ENCODE measurements at regions not wholly inside any gene's neighbourhood (a gene's known extent, or its start where the extent isn't known, plus 50 kb on each side); places are given as distances from the start of the nearest gene placed in this dataset.

DNA sequence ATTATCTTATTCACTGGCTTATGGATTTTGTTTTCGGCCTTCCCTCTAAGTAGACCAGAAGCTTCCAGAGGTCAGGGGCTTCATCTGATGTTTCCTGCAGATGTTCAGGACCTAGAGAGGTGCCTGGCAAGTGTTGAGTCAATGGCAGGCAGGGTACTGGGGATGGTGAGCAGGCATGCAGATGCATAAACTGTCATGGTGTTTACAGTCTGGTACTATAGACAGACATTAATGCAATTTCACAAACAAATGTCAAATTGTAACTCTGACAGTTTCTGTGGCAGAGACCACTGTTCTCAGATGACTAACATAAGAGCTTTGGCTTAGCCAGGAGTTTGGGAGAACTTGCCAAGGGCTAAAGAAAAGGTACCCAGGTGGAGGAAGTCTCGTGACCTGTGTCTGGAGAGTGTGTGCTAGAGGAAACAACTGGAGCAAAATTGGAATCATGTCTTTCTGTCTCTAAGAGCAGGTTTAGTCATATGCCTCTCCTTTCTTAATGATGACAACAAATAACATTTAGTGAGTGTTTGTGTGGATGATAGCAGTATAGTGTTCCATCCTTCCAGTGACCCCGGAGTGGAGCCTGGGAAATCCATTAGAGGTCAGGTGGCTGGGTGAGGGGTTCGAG, 53.7 kb upstream of the TRAK1 start:
- no peak for DNase-seq

GRCh38 chr3:42036483-42036823, 54.7 kb upstream of the TRAK1 start:
- no peak for DNase-seq

GRCh38 chr3:42035816-42036482, 55.2 kb upstream of the TRAK1 start:
- no peak for DNase-seq

- no peak for DNase-seq
Observed at GRCh38 chr3:42035007-42035406, 56.1 kb upstream of the TRAK1 start.

DNA sequence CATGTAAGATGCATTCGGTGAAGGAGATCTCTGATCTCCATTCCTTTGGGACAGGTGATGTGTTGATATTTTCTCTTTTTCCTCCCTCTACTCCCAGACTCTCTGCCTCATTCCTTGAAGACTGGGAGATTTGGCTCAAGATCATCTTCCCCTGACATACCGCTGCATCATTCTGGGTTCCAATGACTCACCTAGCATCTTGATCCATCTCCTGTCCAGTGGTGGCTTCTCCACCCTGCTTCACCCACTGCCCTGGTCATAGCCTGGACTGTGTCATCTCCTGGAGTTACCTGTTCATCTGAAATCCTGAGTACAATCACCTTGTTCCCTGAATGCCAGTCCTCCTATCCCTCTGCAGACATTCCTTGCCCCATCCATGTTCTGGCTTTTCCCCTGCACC, 57.4 kb upstream of the TRAK1 start:
- no peak for DNase-seq

- no peak for DNase-seq
Observed at GRCh38 chr3:42032693-42033349, 58.3 kb upstream of the TRAK1 start.

DNA sequence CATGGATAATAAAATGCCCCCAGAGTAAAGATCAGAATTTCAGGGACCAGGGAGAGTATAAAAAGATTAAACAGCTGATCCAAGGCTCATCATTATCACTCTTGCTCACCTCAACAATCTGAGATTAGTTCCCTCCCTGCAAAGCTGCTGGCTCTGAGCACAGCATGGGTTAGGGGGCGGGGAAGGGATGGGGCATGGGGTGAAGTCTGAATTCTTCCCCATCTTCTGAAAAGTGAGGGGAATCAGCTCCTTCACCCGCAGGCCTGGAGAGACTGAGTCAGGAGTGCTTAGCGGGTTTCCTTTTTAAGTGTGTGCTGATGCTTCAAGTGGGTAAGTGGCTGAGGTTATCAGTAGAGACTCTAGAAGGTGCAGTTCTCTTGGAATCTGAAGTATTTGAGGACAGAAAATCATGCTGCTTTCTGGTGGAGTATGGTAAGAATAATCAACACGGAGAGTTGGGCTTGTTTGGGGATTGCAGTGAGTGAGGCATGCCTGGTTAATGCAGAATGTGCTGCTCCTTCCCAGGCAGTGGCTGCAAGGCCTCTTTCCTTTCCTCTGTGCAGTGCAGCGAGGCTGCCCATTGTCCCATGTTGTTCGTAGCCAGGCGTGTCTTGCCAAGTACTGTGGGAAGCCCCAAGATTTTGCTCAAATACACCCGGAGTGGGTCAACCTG, 59.2 kb upstream of the TRAK1 start:
- DNase-seq = no peak

DNA sequence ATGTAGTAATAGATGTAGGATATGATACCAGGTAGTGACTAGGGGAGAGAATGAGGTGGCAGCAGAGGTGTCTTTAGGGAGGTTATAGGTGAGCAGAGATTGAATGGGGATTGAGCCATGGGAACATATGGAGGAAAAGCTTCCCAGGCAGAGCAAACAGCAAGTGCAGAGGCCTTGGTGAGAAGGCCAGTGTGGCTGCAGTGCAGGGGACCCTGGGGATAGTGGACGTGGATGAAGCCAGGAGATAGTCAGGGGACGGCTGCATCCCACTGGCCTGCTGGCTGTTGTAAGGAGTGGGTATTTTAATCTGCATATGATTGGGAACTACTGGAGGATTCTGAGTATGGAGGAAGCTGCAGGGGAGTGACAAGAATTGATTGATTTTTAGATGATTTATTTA, 62.7 kb upstream of the TRAK1 start:
- DNase-seq = no peak

DNA sequence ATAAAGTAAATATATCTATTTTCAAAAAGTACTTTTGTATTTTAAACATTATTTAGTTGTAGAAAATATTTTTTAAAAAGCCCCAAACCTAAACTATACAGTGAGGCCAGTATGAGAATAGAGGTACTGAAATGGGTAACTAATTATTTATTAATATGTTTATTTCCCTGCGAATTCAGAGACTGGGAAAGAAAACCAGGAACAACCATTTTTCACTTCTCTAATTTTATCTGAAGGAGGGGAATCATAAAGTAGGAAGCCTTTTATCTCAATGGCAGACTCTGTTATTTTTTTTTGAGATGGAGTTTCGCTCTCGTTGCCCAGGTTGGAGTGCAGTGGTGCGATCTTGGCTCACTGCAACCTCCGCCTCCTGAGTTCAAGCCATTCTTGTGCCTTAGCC, 63.6 kb upstream of the TRAK1 start:
- DNase-seq = no peak

GRCh38 chr3:42025370-42026138, 63.7 kb upstream of the ULK4 start:
- peak; percentile 81 for DNase-seq

GRCh38 chr3:42024591-42025351, 62.9 kb upstream of the ULK4 start:
- no peak for DNase-seq

GRCh38 chr3:42023380-42023779, 61.5 kb upstream of the ULK4 start:
- no peak for DNase-seq

DNA sequence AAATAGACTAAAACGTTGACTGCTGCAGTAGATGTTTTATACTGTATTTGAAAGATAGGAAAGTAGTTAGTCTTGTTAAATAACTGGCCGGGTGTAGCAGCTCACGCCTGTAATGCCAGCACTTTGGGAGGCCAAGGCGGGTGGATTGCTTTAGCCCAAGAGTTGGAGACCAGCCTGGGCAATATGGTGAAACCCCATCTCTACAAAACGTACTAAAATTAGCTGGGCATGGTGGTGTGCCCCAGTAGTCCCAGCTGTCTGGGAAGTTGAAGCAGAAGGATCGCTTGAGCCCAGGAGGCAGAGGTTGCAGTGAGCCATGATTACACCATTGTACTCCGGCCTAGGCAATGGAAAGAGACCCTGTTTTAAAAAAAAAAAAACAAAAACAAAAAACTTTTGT, 60.5 kb upstream of the ULK4 start:
- no peak for DNase-seq

DNA sequence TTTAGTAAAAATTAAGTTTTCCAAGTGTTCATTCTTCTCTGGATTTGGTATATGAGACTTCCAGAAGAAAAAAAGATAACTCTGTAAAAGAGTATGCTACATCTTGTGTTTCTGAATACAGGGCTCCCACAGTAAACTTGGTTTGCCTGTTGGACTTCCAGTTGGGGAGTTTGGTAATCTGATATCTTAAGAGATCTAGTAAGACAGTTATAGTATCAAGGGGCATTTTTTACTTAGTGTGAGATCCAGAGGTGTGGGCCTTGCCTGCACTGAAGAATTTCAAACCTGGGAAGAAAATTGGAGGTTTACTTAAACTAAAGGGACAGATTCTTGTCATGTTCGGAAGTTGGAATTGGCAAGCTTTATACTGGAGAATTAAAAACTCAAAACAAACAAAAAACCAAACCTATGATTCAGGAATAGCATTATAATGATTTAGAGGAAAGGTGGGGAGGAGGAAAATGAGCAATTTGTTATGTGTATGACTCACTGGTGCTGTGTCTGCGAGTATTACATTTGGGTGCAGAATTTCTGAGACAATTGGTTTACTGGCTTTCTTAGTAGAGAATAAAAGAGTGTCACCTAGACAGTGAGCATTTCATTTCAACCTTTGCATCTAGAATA, 58.9 kb upstream of the ULK4 start:
- no peak for DNase-seq

GRCh38 chr3:42019953-42020260, 58.0 kb upstream of the ULK4 start:
- DNase-seq = no peak

DNA sequence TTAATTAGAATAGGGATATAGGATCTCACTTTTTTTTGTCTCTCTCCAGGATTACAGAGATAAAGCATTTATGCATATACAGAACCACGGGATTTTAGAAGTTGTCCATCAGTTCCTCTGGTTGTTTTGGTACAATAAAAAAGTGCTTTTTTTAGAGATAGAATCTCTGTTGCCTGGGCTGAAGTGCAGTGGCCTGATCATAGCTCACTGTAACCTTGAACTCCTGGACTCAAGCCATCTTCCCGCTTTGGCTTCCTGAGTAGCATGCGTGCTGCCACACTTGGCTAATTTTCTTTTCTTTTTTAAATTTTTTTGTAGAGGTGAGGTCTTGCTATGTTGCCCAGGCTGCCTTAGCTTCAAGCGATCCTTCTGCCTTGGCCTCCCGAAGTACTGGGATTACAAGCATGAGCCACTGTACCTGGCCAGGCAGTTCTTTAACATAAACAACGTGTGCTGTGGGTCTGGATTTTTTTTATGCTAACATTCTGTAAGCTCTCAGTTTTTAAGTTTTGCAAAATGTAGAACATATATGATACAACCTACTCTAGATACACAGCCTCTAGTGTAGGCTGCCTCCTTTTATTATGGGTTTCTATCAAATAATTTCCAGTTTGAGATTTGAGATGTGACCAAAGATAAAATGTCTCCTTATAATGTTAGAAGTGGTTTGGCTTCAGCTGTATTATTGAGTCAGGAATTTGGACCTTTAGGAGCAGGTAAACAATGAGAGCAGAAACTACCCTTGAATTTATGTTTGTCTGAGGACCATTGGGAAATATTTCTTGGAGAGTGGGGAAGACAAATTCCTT, 57.4 kb upstream of the ULK4 start:
- no peak for DNase-seq

GRCh38 chr3:42014921-42015533, 53.1 kb upstream of the ULK4 start:
- DNase-seq = no peak

DNA sequence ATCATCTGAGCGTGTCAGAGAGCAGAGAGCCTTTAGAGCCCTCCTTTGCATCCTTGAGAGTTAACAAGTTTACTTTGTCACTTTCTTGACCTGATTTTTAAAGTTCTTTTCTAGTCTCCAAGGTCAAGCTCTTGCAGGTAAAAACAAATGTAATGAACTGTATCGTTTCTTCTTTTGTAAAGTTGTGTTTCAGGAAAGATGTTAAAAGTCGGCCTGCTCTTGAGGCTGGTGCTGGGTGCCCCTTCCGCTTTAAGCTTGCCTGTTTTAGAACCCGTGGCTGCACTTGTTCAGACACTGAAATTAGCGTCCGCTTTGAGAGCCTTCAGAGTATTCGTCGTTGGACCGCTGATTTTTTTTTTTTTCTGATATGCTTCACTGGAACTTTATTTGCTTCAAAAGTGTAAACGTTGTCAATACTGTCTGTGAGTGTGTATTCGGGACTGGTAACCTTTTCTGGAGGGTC, 52.6 kb upstream of the ULK4 start:
- no peak for DNase-seq

DNA sequence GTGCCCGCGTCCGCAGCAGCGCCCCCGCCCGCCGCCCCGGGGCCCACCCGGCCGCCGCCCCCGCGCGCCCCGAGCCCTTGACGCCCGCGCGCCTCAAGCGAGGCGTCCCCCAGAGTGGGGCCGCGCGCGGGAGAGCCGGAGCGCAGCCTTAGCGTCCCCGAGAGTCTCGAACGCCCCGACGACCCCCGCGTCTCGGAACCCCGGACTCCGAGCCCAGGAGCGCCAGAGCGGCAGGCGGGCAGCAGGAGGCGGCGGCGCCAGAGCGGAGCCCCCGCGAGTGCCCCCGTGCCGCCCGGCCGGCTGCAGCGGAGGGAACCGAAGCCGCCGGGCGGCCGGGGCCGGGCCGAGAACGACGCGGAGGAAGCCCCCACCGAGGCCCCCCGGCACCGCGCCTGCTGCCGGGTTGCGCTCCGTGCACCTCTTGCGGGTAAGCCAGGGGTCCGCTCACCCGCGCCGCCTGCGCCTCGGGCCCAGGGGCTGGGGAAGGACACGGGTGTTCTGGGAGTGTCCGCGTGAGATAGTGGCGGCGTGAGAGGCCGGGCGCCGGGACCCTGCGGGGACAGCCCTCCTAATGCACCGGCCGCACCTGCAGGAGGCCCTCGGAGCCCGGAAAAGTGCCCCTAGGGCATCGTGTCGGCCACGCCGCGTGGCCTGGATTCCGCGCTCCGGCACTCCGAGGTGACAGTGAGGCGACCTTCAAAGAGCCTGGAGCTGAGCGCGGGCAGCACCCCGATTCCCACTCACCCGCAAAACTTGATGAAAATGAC, 52.0 kb upstream of the ULK4 start:
- DNase-seq = no peak
